GM18517 (cell line): ENCODE measurements at regions not wholly inside any gene's neighbourhood (a gene's known extent, or its start where the extent isn't known, plus 50 kb on each side); places are given as distances from the start of the nearest gene placed in this dataset.

ENCODE experiments used
- ATAC-seq: cut with Tn5 transposase; IDR thresholded peaks from one replicate; pipeline ENCODE4 v1.9.1; 2021; ENCODE audit warnings: mild to moderate bottlenecking, moderate library complexity; ENCODE audit not compliant: unreplicated experiment

- no peak for ATAC-seq
Observed at GRCh38 chr14:99094901-99095300, 177.1 kb downstream of the BCL11B start.

- no peak for ATAC-seq
Observed at GRCh38 chr14:99095369-99095768, 176.6 kb downstream of the BCL11B start.

GRCh38 chr14:99098199-99098598 lies 173.8 kb downstream of the BCL11B start:
- no peak for ATAC-seq

- ATAC-seq: no peak
Observed at GRCh38 chr14:99099051-99099787, 172.8 kb downstream of the BCL11B start.

GRCh38 chr14:99100497-99101270 lies 171.3 kb downstream of the BCL11B start:
- ATAC-seq: no peak

GRCh38 chr14:99101855-99102461 lies 170.0 kb downstream of the BCL11B start:
- no peak for ATAC-seq

GRCh38 chr14:99116741-99117295 lies 155.2 kb downstream of the BCL11B start:
- ATAC-seq: no peak

- no peak for ATAC-seq
Observed at GRCh38 chr14:99117671-99118045, 154.3 kb downstream of the BCL11B start.

- no peak for ATAC-seq
Observed at GRCh38 chr14:99118046-99118721, 153.8 kb downstream of the BCL11B start.

GRCh38 chr14:99118946-99119345 lies 153.1 kb downstream of the BCL11B start:
- no peak for ATAC-seq
